ENCODE measurements at regions not wholly inside any gene's neighbourhood (a gene's known extent, or its start where the extent isn't known, plus 50 kb on each side); places are given as distances from the start of the nearest gene placed in this dataset.

- no peaks in the 10 kb centered on the region for H4K20me1 ChIP-seq (ENCODE audit: insufficient read depth, low read length)
- H3K4me3 ChIP-seq (ENCODE audit: insufficient read depth, low read depth, low read length) = no peak overlapping the region
- H3K9ac ChIP-seq (ENCODE audit: low read depth, low read length) = no peak overlapping the region
- no peak overlapping the region for H3K14ac ChIP-seq (replicated peaks; ENCODE audit: low read depth, low read length)
- H3K27ac ChIP-seq (ENCODE audit: insufficient read depth, low read length) = no peak overlapping the region
- H2AFZ ChIP-seq (replicated peaks; ENCODE audit: low read length, poor library complexity) = no peak overlapping the region
- no peaks in the 10 kb centered on the region for H3K79me1 ChIP-seq (ENCODE audit: low read depth in 1 of 2, low read length in 2 of 2)
- intact Hi-C loops (cut with micrococcal nuclease) = no loop called here
- H3K27me3 ChIP-seq (ENCODE audit: control insufficient read depth, insufficient read depth, low read length) = no peaks in the 10 kb centered on the region
- H4K5ac ChIP-seq (ENCODE audit: low read depth, low read length) = no peak overlapping the region
- no peaks in the 10 kb centered on the region for H3K4me1 ChIP-seq (ENCODE audit: control insufficient read depth, insufficient read depth, low read length)
- H4K91ac ChIP-seq (ENCODE audit: insufficient read depth, low read depth, low read length) = no peak overlapping the region
- H3K18ac ChIP-seq (ENCODE audit: low read depth, low read length) = no peak overlapping the region
- H3K9me3 ChIP-seq (ENCODE audit: control insufficient read depth, insufficient read depth, low read length) = no peaks in the 10 kb centered on the region
- no peak for DNase-seq
- TF ChIP-seq CEBPB (IDR thresholded peaks at IDR 0.05; ENCODE audit: low read depth, low read length) = no peak
- no peak for TF ChIP-seq CHD1 (IDR thresholded peaks at IDR 0.05; ENCODE audit: low read depth, low read length)
- H2BK5ac ChIP-seq (ENCODE audit: low read depth, low read length, poor library complexity, severe bottlenecking) = no peak overlapping the region
- no peak overlapping the region for H3K56ac ChIP-seq (ENCODE audit: extremely low read depth, insufficient read depth, low read length)
- H4K8ac ChIP-seq (ENCODE audit: low read depth in 2 of 2, low read length in 2 of 2) = no peak overlapping the region
- H2AK9ac ChIP-seq (replicated peaks; ENCODE audit: low read depth, low read length, poor library complexity) = no peak overlapping the region
- in situ Hi-C loops (cut with MboI; ENCODE audit: low sequenced_read_pairs) = no loop called here
- H3K23ac ChIP-seq (ENCODE audit: low read depth, low read length) = no peak overlapping the region
- H3K4me2 ChIP-seq (ENCODE audit: low read depth, low read length) = no peak overlapping the region
- no peak overlapping the region for H2BK20ac ChIP-seq (ENCODE audit: low read depth, low read length)
- H2AK5ac ChIP-seq (ENCODE audit: low read depth, low read length) = no peak overlapping the region
- no peak overlapping the region for H3K4ac ChIP-seq (ENCODE audit: low read depth, low read length)
- H3K9me1 ChIP-seq (ENCODE audit: insufficient read depth, low read length) = no peaks in the 10 kb centered on the region
- no peaks in the 10 kb centered on the region for H3K36me3 ChIP-seq (ENCODE audit: control insufficient read depth, insufficient read depth, low read length)
- no peak overlapping the region for H2BK120ac ChIP-seq (ENCODE audit: low read depth, low read length)
- no TSS peak for BruUV-seq (replicated peaks)
- CTCF ChIA-PET = no interaction called here
- ATAC-seq (ENCODE audit: low read depth) = no peak
- POLR2A ChIA-PET (ENCODE audit: unreplicated experiment) = no interaction called here
- dilution Hi-C loops (cut with HindIII; ENCODE audit: low sequenced_read_pairs, unreplicated experiment) = no loop called here
- H2BK15ac ChIP-seq (ENCODE audit: low read depth, low read length) = no peak overlapping the region
Measured at GRCh38 chr15:47119349-47119748, 598.0 kb upstream of the SEMA6D start.

Measured in IMR-90 (cell line).